ENCODE measurements at regions not wholly inside any gene's neighbourhood (a gene's known extent, or its start where the extent isn't known, plus 50 kb on each side); places are given as distances from the start of the nearest gene placed in this dataset.
"Not testable (repeated sequence)": the region's sequence is repeated elsewhere in the genome, so short reads cannot be mapped to it uniquely, and the experiment has no call there.

DNA sequence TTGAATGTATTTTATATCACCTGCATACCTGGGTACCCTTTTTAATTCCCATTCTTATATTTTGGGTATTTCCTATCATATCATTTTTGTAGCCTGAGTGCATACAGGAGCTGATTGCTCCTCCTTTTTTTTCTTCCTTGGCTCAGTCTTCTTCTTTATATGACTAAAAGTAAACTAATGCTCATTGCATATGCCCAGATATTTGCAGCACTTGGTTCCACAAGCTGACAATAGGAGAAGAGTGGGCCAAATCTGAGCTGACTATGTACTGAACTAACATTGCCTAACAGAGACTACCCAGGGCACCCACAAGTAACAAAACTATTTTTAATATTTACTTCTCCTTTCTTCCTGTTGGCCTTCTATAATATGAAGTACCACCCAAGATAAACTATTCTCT, 131.7 kb upstream of the SPOPL start:
- Histone ChIP-seq H3K79me2 (ENCODE audit: control insufficient read depth, insufficient read depth, low read length, unreplicated experiment) (no peaks in the 10 kb centered on the region), H3K36me3 (ENCODE audit: insufficient read depth, low read length) (no peaks in the 10 kb centered on the region), H3K4me1 (ENCODE audit: control insufficient read depth, insufficient read depth, low read length, unreplicated experiment) (peaks cover 22% of the 10 kb centered on the region), H3K27ac (ENCODE audit: low read depth, low read length) (no peak overlapping the region), H3K4me3 (ENCODE audit: low read depth, low read length) (no peak overlapping the region), H2AFZ (ENCODE audit: low read length, unreplicated experiment) (no peak overlapping the region), H3K27me3 (ENCODE audit: insufficient read depth, low read length) (no peaks in the 10 kb centered on the region)

DNA sequence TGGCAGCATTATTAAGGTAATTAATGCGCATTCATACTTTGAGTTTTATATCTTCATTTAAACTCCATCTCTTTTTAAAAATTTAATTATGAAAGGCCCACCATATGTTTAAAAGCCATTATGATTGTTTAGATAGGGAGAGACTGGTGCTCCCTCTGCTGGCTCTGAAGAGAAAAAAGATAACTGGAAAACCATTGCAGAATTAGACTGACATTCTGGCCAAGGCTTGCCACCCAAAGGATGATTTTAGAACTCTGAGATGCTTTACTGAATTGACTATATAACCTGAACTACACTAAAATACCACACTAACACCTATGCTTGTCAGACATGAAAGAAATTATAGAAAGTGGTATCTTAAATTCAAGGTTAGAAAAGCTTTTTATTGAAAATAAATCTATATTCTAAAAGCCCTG, 127.6 kb upstream of the SPOPL start:
- H3K4me1 ChIP-seq (ENCODE audit: control insufficient read depth, insufficient read depth, low read length, unreplicated experiment), result no peaks in the 10 kb centered on the region
- H3K79me2 ChIP-seq (ENCODE audit: control insufficient read depth, insufficient read depth, low read length, unreplicated experiment), result no peaks in the 10 kb centered on the region
- H3K4me3 ChIP-seq (ENCODE audit: low read depth, low read length), result no peak overlapping the region

DNA sequence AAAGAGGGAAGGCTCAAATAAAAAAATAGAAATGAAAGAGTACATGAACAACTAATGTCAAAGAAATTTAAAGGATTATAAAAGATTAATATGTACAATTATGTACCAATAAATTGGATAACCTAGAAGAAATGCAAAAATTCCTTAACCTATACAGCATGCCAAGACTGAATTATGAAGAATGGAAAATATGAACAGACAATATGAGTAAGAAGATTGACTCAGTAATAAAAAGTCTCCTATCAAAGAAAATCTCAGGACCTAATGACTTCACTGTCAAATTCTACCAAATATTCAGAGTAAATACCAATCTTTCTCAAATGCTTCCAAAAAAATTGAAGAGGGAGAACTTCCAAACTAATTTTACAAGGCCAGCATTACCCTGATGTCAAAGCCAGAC, 120.2 kb upstream of the SPOPL start:
- no peaks in the 10 kb centered on the region for H3K27me3 ChIP-seq (ENCODE audit: insufficient read depth, low read length)
- H3K4me1 ChIP-seq (ENCODE audit: control insufficient read depth, insufficient read depth, low read length, unreplicated experiment), result no peaks in the 10 kb centered on the region
- no peaks in the 10 kb centered on the region for H3K79me2 ChIP-seq (ENCODE audit: control insufficient read depth, insufficient read depth, low read length, unreplicated experiment)
- H2AFZ ChIP-seq (ENCODE audit: low read length, unreplicated experiment), result no peak overlapping the region
- no peak overlapping the region for H3K4me3 ChIP-seq (ENCODE audit: low read depth, low read length)
- H3K36me3 ChIP-seq (ENCODE audit: insufficient read depth, low read length), result no peaks in the 10 kb centered on the region
- H3K27ac ChIP-seq (ENCODE audit: low read depth, low read length), result no peak overlapping the region

More for the DNA sequence above, 127.6 kb upstream of the SPOPL start:
- Histone ChIP-seq H3K27ac (ENCODE audit: low read depth, low read length) (no peak overlapping the region), H3K27me3 (ENCODE audit: insufficient read depth, low read length) (no peaks in the 10 kb centered on the region), H2AFZ (ENCODE audit: low read length, unreplicated experiment) (no peak overlapping the region), H3K36me3 (ENCODE audit: insufficient read depth, low read length) (no peaks in the 10 kb centered on the region)

DNA sequence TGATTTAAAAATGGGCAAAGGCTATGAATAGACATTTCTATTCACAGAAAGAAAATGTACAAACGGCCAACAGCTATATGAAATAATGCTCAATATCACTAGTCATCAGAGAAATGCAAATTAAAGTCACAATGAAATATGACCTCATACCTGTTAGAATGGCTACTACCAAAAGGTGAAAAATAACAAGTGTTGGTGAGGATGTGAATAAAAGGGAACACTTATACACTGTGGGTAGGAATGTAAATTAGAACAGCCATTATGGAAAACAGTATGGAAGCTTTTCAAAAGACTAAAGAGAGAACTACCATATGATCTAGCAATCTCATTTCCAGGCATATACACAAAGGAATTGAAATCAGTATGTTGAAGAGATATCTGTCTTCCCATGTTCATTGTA, 118.9 kb upstream of the SPOPL start:
- Histone ChIP-seq H3K4me1 (ENCODE audit: control insufficient read depth, insufficient read depth, low read length, unreplicated experiment) (no peaks in the 10 kb centered on the region), H3K27ac (ENCODE audit: low read depth, low read length) (no peak overlapping the region), H3K4me3 (ENCODE audit: low read depth, low read length) (no peak overlapping the region), H3K79me2 (ENCODE audit: control insufficient read depth, insufficient read depth, low read length, unreplicated experiment) (no peaks in the 10 kb centered on the region), H3K27me3 (ENCODE audit: insufficient read depth, low read length) (no peaks in the 10 kb centered on the region), H2AFZ (ENCODE audit: low read length, unreplicated experiment) (no peak overlapping the region), H3K36me3 (ENCODE audit: insufficient read depth, low read length) (no peaks in the 10 kb centered on the region)

DNA sequence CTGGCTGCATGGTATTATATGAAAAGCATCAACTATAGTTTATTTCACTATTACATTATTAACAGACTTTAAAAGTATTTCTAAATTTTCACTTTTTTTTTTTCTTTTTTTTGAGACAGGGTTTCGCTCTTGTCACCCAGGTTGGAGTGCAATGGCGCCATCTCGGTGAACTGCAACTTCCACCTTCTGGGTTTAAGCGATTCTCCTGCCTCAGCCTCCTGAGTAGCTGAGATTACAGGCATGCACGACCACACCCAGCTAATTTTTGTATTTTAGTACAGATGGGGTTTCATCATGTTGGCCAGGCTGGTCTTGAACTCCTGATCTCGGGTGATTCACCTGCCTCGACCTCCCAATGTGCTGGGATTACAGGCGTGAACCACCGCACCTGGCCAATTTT, 115.4 kb upstream of the SPOPL start:
- not testable (repeated sequence) for H3K79me2 ChIP-seq (ENCODE audit: control insufficient read depth, insufficient read depth, low read length, unreplicated experiment); H2AFZ ChIP-seq (ENCODE audit: low read length, unreplicated experiment); H3K4me3 ChIP-seq (ENCODE audit: low read depth, low read length); H3K27me3 ChIP-seq (ENCODE audit: insufficient read depth, low read length); H3K36me3 ChIP-seq (ENCODE audit: insufficient read depth, low read length); H3K27ac ChIP-seq (ENCODE audit: low read depth, low read length); H3K4me1 ChIP-seq (ENCODE audit: control insufficient read depth, insufficient read depth, low read length, unreplicated experiment)

DNA sequence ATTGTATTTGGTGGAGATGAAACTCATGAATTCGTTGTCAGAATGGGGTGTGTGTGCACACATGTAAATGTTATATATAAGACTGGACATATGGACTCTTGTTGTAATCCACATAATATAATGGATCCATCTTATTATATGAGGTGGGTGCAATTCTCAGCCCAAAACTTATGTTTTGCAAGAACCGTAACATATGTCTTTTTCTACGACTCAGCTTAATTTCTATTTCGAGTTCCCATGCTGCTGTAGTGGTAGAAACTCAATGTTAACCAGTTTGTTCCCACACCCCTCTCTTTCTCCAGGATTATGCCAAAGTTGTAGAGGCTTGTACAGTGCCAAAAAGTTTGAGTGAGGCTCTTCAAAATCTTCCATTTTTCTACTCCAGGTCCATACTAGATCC, 112.5 kb upstream of the SPOPL start:
- H3K36me3 ChIP-seq (ENCODE audit: insufficient read depth, low read length), result no peaks in the 10 kb centered on the region
- no peaks in the 10 kb centered on the region for H3K27me3 ChIP-seq (ENCODE audit: insufficient read depth, low read length)
- H2AFZ ChIP-seq (ENCODE audit: low read length, unreplicated experiment), result no peak overlapping the region
- no peak overlapping the region for H3K4me3 ChIP-seq (ENCODE audit: low read depth, low read length)
- H3K79me2 ChIP-seq (ENCODE audit: control insufficient read depth, insufficient read depth, low read length, unreplicated experiment), result no peaks in the 10 kb centered on the region
- H3K4me1 ChIP-seq (ENCODE audit: control insufficient read depth, insufficient read depth, low read length, unreplicated experiment), result peaks cover 10% of the 10 kb centered on the region
- no peak overlapping the region for H3K27ac ChIP-seq (ENCODE audit: low read depth, low read length)

DNA sequence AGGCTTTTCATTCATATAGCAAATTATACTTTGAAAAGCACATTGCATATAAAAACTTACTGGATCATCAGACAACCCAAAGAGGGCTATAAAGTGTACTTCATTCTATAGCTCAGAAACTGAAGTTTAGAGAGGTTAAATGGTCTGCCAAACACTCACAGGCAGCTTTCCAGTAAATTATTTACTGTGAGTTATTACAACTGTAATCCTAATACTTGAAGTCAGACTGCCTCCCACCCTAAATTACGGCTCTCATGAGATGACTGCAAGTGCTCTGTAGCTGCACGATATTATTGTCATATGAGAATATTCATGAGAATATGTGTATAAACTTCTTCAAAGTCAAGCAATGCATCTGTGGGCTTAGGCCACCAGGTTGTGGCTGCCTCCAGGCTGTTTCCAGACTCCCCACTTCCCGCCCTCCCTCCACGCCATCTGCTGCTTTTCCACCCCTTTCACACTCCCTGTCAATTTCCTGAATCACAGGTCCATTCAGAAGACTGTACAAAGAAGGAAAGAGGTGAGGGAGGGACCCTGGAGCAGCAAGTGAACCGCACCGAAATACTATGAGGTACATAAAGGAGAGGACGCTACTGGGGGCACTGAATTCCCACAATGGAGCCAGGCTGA, 111.1 kb upstream of the SPOPL start:
- Histone ChIP-seq H3K79me2 (ENCODE audit: control insufficient read depth, insufficient read depth, low read length, unreplicated experiment) (no peaks in the 10 kb centered on the region), H3K4me1 (ENCODE audit: control insufficient read depth, insufficient read depth, low read length, unreplicated experiment) (peaks cover 11% of the 10 kb centered on the region), H3K4me3 (ENCODE audit: low read depth, low read length) (no peak overlapping the region), H3K36me3 (ENCODE audit: insufficient read depth, low read length) (no peaks in the 10 kb centered on the region), H2AFZ (ENCODE audit: low read length, unreplicated experiment) (no peak overlapping the region), H3K27ac (ENCODE audit: low read depth, low read length) (no peak overlapping the region), H3K27me3 (ENCODE audit: insufficient read depth, low read length) (no peaks in the 10 kb centered on the region)

DNA sequence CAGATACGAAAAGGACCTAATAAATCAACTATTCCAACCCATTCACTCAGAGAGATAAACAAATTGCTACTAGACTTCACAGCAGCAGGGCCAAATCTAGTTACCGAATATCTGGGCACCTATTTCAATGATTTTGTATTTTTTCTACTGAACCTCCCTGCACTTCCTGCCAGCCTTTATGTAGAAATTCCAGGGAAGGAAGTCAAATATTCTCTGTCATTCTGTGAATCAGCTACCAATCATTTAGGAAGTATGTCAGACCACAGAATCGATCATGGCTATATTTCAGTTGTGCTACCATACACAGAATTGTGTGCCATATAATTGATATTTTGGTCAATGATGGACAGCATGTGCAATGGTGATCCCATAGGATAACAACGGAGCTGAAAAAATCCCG, 109.6 kb upstream of the SPOPL start:
- H3K4me1 ChIP-seq (ENCODE audit: control insufficient read depth, insufficient read depth, low read length, unreplicated experiment), result peaks cover 23% of the 10 kb centered on the region
- H3K27me3 ChIP-seq (ENCODE audit: insufficient read depth, low read length), result no peaks in the 10 kb centered on the region
- H3K4me3 ChIP-seq (ENCODE audit: low read depth, low read length), result no peak overlapping the region
- 0 out of 2 replicates have a peak overlapping the region, but pooled peaks have one; percentile 21 for H3K27ac ChIP-seq (ENCODE audit: low read depth, low read length)
- H3K79me2 ChIP-seq (ENCODE audit: control insufficient read depth, insufficient read depth, low read length, unreplicated experiment), result no peaks in the 10 kb centered on the region
- no peak overlapping the region for H2AFZ ChIP-seq (ENCODE audit: low read length, unreplicated experiment)
- H3K36me3 ChIP-seq (ENCODE audit: insufficient read depth, low read length), result no peaks in the 10 kb centered on the region

DNA sequence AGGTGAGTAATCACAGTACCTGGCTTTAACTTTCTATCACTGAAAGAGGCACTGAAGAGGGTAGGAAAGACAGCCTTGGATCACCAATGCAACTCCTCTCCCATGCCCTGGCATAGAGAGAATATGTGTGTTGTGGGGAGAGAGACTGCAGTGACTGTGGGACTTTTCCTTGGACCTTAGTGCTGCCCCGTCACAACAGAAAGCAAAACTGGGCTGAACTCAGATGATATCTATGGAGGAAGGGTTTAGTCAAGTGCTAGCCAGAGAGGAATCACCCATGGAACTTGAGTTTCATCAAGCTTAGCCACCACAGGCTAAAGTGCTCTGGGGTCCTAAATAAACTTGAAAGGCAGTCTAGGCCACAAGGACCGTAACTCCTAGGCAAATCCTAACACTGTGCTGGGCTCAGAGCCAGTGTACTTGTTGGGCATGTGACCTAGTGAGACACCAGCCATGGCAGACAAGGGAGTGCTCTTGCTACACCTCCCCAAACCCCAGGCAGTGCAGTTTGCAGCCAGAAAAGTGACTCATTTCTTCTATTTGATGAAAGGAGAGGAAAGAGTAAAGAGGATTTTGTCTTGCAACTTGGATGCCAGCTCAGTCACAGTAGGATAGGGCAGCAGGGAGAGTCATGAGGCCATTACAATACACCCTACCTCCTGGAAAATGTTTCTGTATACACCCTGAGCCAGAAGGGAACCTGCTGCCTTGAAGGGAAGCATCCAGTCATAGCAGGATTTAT, 105.8 kb upstream of the SPOPL start:
- H3K79me2 ChIP-seq (ENCODE audit: control insufficient read depth, insufficient read depth, low read length, unreplicated experiment), result no peaks in the 10 kb centered on the region
- no peaks in the 10 kb centered on the region for H3K36me3 ChIP-seq (ENCODE audit: insufficient read depth, low read length)
- no peaks in the 10 kb centered on the region for H3K27me3 ChIP-seq (ENCODE audit: insufficient read depth, low read length)
- peak overlapping the region; percentile 3 for H2AFZ ChIP-seq (ENCODE audit: low read length, unreplicated experiment)
- no peak overlapping the region for H3K4me3 ChIP-seq (ENCODE audit: low read depth, low read length)
- peak overlapping the region; percentile 13; the same call in 1 of the 2 replicates for H3K27ac ChIP-seq (ENCODE audit: low read depth, low read length)
- H3K4me1 ChIP-seq (ENCODE audit: control insufficient read depth, insufficient read depth, low read length, unreplicated experiment), result peaks cover 23% of the 10 kb centered on the region

DNA sequence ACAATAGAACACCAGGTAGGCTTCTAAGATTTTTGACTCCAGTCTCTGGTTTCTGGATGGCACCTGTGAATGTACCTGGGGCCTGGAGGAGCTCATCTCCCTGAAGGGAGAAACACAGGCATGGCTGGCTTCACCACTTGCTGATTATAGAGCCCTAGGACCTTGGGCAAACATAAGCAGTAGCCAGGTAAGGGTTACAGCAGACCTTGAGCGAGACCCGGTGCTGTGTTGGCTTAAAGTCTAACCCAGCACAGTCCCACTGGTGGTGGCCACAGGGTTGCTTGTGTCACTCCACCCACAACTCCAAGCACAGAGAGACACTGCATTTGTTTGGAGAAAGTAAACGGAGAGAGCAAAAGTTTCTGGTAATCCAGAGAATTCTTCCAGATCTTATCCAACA, 104.7 kb upstream of the SPOPL start:
- Histone ChIP-seq H2AFZ (ENCODE audit: low read length, unreplicated experiment) (no peak overlapping the region), H3K27ac (ENCODE audit: low read depth, low read length) (no peak overlapping the region), H3K4me3 (ENCODE audit: low read depth, low read length) (no peak overlapping the region), H3K27me3 (ENCODE audit: insufficient read depth, low read length) (no peaks in the 10 kb centered on the region), H3K4me1 (ENCODE audit: control insufficient read depth, insufficient read depth, low read length, unreplicated experiment) (peaks cover 17% of the 10 kb centered on the region), H3K36me3 (ENCODE audit: insufficient read depth, low read length) (no peaks in the 10 kb centered on the region), H3K79me2 (ENCODE audit: control insufficient read depth, insufficient read depth, low read length, unreplicated experiment) (no peaks in the 10 kb centered on the region)

DNA sequence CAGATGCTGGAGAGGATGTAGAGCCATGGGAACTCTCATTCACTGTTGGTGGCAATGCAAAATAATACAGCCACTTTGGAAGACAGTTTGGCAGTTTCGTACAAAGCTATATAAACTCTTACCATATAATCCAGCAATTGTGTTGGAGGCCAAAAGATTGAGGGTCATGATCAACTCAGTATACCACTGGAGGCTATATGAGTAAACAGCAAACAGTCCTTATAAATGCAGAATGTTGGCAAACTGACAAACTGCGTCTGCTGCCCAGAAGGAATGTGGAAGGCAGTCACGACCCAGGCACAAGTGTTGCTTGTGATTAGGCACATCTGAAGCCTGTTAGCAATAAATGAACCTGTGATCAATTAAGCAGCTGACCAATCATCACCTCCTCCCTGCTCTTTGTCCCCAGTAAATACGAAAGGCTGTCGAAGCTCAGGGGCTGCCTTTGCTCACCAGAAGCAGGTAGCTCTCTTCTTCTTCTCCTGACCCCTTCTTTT, 98.1 kb upstream of the SPOPL start:
- no peak overlapping the region for H3K4me3 ChIP-seq (ENCODE audit: low read depth, low read length)
- H3K36me3 ChIP-seq (ENCODE audit: insufficient read depth, low read length), result no peaks in the 10 kb centered on the region
- no peaks in the 10 kb centered on the region for H3K27me3 ChIP-seq (ENCODE audit: insufficient read depth, low read length)
- H3K4me1 ChIP-seq (ENCODE audit: control insufficient read depth, insufficient read depth, low read length, unreplicated experiment), result no peaks in the 10 kb centered on the region
- H3K79me2 ChIP-seq (ENCODE audit: control insufficient read depth, insufficient read depth, low read length, unreplicated experiment), result no peaks in the 10 kb centered on the region
- H2AFZ ChIP-seq (ENCODE audit: low read length, unreplicated experiment), result no peak overlapping the region
- H3K27ac ChIP-seq (ENCODE audit: low read depth, low read length), result no peak overlapping the region
